Stomach (tissue), 8 donors: ENCODE measurements at regions not wholly inside any gene's neighbourhood (a gene's known extent, or its start where the extent isn't known, plus 50 kb on each side); places are given as distances from the start of the nearest gene placed in this dataset.
A peak's percentile ranks its signal among the peaks of the same experiment; 100 is the strongest.

Source experiments
- DNase-seq, 2 donors: peaks; one replicate each; pipeline versions ENCODE4 v3.0.0 to v3.0.0-alpha.2; 2013 to 2019
- H3K27ac ChIP-seq, 5 donors: fragments of 200-600 bp in 4 of 5; sonication (generic) in 4 of 5; one replicate each; pipeline ENCODE4 v1.5.1; 2013 to 2019; ENCODE audit warnings: mild to moderate bottlenecking in 1 of 5, moderate library complexity in 1 of 5
- H3K27me3 ChIP-seq, 3 donors: fragments of 200-600 bp; sonication (generic); one replicate each; pipeline ENCODE4 v1.5.1; 2017 to 2019; ENCODE audit warnings: mixed run types in 1 of 3
- H3K36me3 ChIP-seq, 4 donors: fragments of 200-600 bp; sonication (generic); 1 replicate in 3 of 4; 2 replicates in 1 of 4; pipeline ENCODE4 v1.5.1; 2016 to 2019
- H3K4me1 ChIP-seq, 4 donors: fragments of 200-600 bp; sonication (generic); one replicate each; pipeline ENCODE4 v1.5.1; 2016 to 2019
- H3K4me3 ChIP-seq, 4 donors: fragments of 200-600 bp; sonication (generic) in 3 of 4; one replicate each; pipeline ENCODE4 v1.5.1; 2016 to 2019; ENCODE audit warnings: mild to moderate bottlenecking in 1 of 4
- H3K9me3 ChIP-seq, 4 donors: fragments of 200-600 bp; sonication (generic); one replicate each; pipeline ENCODE4 v1.5.1; 2016 to 2019
- EP300 ChIP-seq: sonication (generic); formaldehyde crosslinking; IDR thresholded peaks from one replicate; pipeline ENCODE4 v1.6.1; 2017; ENCODE audit warnings: antibody characterized with exemption
- POLR2A ChIP-seq, 4 donors: fragments of 450-650 bp; IDR thresholded peaks; one replicate each; pipeline ENCODE4 v1.6.1; 2016; ENCODE audit warnings: antibody characterized with exemption in 4 of 4, control low read depth in 2 of 4, mild to moderate bottlenecking in 1 of 4, moderate library complexity in 1 of 4
- POLR2AphosphoS5 ChIP-seq, 3 donors: sonication (generic); formaldehyde crosslinking; IDR thresholded peaks; one replicate each; pipeline ENCODE4 v1.6.1; 2016; ENCODE audit warnings: antibody characterized with exemption in 3 of 3
- WGBS, 5 donors: extraction: QIAGEN DNeasy Blood & Tissue Kit in 3 of 5; methylation state at CpG; one replicate each; pipeline versions ENCODE4 v1.1.5 to v1.1.7; 2013 to 2018; 5-methylcytosine and 5-hydroxymethylcytosine counted together
- intact Hi-C: fragments of 100-400 bp; cut with DNase I; formaldehyde crosslinking; loops from one replicate; pipeline ENCODE4 v1.15.1; 2023; ENCODE audit warnings: low total_unique reads
- TF ChIP-seq, protein P1 (sequence below), 7 experiments: fragments of 450-650 bp in 4 of 7; fragments of 200-600 bp in 3 of 7; sonication (generic) in 3 of 7; IDR thresholded peaks; one replicate each; pipeline ENCODE4 v1.5.1; 2016 to 2019; ENCODE audit warnings: antibody characterized with exemption in 7 of 7, control low read depth in 2 of 7, mild to moderate bottlenecking in 1 of 7
- donor health status: healthy with polysubstance abuse.
- donor health status: Bipolar disorder and iron deficiency.
- donor health status: healthy.

DNA sequence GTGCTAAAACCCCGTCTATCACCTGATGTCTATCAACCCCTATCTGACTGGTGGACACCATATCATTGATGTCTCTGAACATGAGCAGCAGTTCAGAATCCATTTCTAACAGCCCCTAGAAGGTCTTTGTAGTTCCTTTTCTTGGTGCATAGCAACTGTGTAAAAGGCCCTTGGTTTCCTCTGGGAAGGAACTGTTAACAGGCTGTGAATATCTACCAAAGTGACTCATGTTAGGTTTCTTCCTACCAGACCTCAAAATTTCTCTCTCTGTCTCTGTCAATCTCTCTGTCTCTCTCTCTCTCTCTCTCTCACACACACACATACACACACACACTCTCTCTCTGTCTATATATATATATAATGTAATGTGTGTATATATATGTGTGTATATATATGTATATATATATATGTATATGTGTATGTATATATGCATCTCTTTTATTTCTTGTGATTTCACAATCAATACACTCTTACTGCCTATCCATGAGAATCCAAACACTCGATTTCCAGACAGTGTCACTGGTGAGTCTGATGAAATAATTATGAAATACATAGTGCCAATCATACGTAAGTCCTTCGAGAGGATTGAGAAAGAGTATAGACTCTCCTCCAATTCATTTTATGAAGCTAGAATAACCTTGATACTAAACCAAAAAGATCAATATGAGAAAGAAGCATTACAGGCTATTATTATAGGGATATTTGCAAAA is 335.9 kb upstream of the SLCO3A1 start:
- 82 to 93% (median 87%) methylated on average over 4 of the region's 4 CpGs for WGBS, 5 donors
- no peak for DNase-seq
- Histone ChIP-seq H3K27ac (no peak overlapping the region), H3K27me3 (no peaks in the 10 kb centered on the region), H3K9me3 (no peaks in the 10 kb centered on the region), H3K4me1 (no peaks in the 10 kb centered on the region), H3K36me3 (no peaks in the 10 kb centered on the region), H3K4me3 (no peak overlapping the region)
- intact Hi-C loops = loop anchor here (10.0 kb wide), 1 partner anchor 213 kb away; no protein-coding TSS in a partner anchor
- no peak for TF ChIP-seq POLR2AphosphoS5 (IDR thresholded peaks at IDR 0.05)

DNA sequence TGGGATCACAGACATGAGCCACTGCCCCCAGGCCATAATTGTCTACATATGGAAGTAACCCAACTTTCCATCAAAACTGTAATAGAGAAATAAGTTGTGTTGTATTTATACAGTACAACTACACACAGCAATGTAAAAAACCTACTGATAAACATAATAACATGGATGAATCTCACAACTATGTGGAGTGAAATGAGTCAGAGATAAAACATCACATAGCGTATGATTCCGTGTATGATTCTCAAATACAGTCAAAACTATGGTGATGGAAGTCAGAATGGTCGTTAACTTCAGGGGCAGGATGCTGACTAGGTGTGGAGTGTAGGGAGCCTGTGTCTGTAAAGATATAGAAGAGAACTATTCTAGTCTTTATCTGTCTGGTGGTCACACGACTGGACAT is 332.7 kb upstream of the SLCO3A1 start:
- TF ChIP-seq POLR2A (IDR thresholded peaks at IDR 0.05) (no peak), POLR2AphosphoS5 (IDR thresholded peaks at IDR 0.05) (no peak), EP300 (no peak)
- TF ChIP-seq, protein P1, sequence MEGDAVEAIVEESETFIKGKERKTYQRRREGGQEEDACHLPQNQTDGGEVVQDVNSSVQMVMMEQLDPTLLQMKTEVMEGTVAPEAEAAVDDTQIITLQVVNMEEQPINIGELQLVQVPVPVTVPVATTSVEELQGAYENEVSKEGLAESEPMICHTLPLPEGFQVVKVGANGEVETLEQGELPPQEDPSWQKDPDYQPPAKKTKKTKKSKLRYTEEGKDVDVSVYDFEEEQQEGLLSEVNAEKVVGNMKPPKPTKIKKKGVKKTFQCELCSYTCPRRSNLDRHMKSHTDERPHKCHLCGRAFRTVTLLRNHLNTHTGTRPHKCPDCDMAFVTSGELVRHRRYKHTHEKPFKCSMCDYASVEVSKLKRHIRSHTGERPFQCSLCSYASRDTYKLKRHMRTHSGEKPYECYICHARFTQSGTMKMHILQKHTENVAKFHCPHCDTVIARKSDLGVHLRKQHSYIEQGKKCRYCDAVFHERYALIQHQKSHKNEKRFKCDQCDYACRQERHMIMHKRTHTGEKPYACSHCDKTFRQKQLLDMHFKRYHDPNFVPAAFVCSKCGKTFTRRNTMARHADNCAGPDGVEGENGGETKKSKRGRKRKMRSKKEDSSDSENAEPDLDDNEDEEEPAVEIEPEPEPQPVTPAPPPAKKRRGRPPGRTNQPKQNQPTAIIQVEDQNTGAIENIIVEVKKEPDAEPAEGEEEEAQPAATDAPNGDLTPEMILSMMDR (IDR thresholded peaks at IDR 0.05) = no peak
- no peak overlapping the region for H3K27ac ChIP-seq
- H3K27me3 ChIP-seq = no peaks in the 10 kb centered on the region
- H3K4me3 ChIP-seq = no peak overlapping the region
- intact Hi-C loops = no loop called here
- H3K9me3 ChIP-seq = no peaks in the 10 kb centered on the region
- no peaks in the 10 kb centered on the region for H3K4me1 ChIP-seq
- 62 to 92% (median 79%) methylated on average over 4 of the region's 4 CpGs for WGBS, 5 donors
- no peak for DNase-seq
- H3K36me3 ChIP-seq = no peaks in the 10 kb centered on the region

GRCh38 chr15:91521548-91521947 is 332.0 kb upstream of the SLCO3A1 start:
- Histone ChIP-seq H3K27me3 (no peaks in the 10 kb centered on the region), H3K36me3 (no peaks in the 10 kb centered on the region), H3K4me3 (no peak overlapping the region), H3K9me3 (no peaks in the 10 kb centered on the region), H3K27ac (no peak overlapping the region), H3K4me1 (no peaks in the 10 kb centered on the region)
- TF ChIP-seq POLR2A (IDR thresholded peaks at IDR 0.05) (no peak), EP300 (no peak), POLR2AphosphoS5 (IDR thresholded peaks at IDR 0.05) (no peak)
- TF ChIP-seq, protein P1 (IDR thresholded peaks at IDR 0.05) = no peak
- 81 to 86% (median 84%) methylated on average over 9 of the region's 9 CpGs for WGBS, 5 donors
- DNase-seq = no peak
- intact Hi-C loops = no loop called here

DNA sequence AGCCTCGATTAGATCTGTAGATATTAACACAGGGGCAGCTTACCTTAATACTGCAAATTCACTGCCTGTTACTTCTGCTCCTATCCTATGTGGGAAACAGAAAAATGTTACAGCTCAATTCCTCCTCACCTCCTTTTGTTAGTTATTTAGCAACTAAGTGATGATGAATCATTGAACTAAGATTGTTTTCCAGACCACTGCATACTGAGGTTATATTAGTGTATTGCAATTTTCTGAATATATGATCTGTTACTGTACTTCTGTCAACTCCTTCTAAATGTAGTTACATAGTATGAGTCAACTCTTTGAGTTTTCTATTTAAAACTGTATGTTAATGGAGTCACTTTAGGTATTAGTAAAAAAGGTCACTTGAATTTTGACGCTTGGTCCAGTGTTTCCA is 331.5 kb upstream of the SLCO3A1 start:
- TF ChIP-seq, protein P1 (IDR thresholded peaks at IDR 0.05) = no peak
- no peak for TF ChIP-seq POLR2A (IDR thresholded peaks at IDR 0.05)
- no peak for TF ChIP-seq EP300
- TF ChIP-seq POLR2AphosphoS5 (IDR thresholded peaks at IDR 0.05) = no peak
- intact Hi-C loops = no loop called here
- Histone ChIP-seq H3K27me3 (no peaks in the 10 kb centered on the region), H3K4me1 (no peaks in the 10 kb centered on the region), H3K9me3 (no peaks in the 10 kb centered on the region), H3K36me3 (no peaks in the 10 kb centered on the region), H3K4me3 (no peak overlapping the region), H3K27ac (no peak overlapping the region)
- WGBS, 5 donors = 86 to 95% (median 88%) methylated on average over 2 of the region's 2 CpGs
- DNase-seq = no peak

DNA sequence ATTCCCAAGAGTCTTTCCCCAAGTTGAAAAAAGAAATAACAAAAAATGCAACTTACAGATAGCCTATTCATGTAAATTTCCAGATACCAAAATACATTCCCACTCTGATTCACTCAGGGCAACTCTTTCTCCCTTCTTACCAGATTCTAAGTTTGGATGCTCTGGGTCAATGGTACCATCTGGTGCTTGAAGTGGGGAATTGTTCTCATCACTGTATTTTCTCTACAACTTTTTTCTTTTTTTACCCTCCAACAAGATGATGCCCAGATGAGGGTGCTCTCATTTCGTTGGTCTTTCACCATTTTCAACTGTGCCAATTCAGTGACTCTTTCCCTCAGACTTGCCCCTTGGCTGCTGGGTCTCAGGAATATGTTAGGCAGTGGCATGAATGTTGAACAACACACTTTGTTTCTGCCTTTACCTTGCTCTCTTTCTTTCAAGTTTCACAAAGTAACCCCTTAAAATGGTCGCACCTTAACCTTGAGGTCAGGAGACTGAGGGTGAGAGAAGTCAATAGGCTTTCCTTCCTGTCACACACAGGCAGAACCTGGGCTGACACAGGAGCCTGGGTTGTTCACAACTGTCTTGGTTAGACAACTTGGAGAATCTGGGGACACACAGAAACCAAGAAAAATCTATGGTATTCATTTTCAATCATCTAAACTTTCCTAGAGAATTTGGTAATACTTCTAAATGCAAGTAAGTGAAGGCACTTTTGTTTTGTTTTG is 330.7 kb upstream of the SLCO3A1 start:
- H3K27me3 ChIP-seq = no peaks in the 10 kb centered on the region
- peak in 1 of 2 donors; percentile 51 for DNase-seq
- H3K27ac ChIP-seq = no peak overlapping the region
- no peaks in the 10 kb centered on the region for H3K36me3 ChIP-seq
- TF ChIP-seq POLR2AphosphoS5 (IDR thresholded peaks at IDR 0.05) (no peak), POLR2A (IDR thresholded peaks at IDR 0.05) (no peak), EP300 (no peak)
- TF ChIP-seq, protein P1 (IDR thresholded peaks at IDR 0.05) = peak in 4 of 7 experiments; percentile 5 to 57 (median 44)
- H3K9me3 ChIP-seq = no peaks in the 10 kb centered on the region
- WGBS, 5 donors = 48 to 70% (median 57%) methylated on average over 2 of the region's 2 CpGs
- intact Hi-C loops = no loop called here
- no peaks in the 10 kb centered on the region for H3K4me1 ChIP-seq
- no peak overlapping the region for H3K4me3 ChIP-seq
